ENCODE measurements at regions not wholly inside any gene's neighbourhood (a gene's known extent, or its start where the extent isn't known, plus 50 kb on each side); places are given as distances from the start of the nearest gene placed in this dataset.
"Not testable (repeated sequence)": the region's sequence is repeated elsewhere in the genome, so short reads cannot be mapped to it uniquely, and the experiment has no call there.

- H3K27me3 ChIP-seq (replicated peaks; ENCODE audit: control insufficient read depth, insufficient read depth, low read length): peaks cover 11% of the 10 kb centered on the region
- no peaks in the 10 kb centered on the region for H3K4me1 ChIP-seq (ENCODE audit: control insufficient read depth, insufficient read depth, low read length)
- no peak overlapping the region for H3K9ac ChIP-seq (ENCODE audit: low read length)
- no peaks in the 10 kb centered on the region for H3K36me3 ChIP-seq (ENCODE audit: control insufficient read depth, insufficient read depth, low read length, severe bottlenecking)
- DNase-seq (ENCODE audit: low read depth): peak; percentile 83
- no peak overlapping the region for H3K4me3 ChIP-seq (ENCODE audit: low read length)
- peaks cover 10% of the 10 kb centered on the region for H3K9me3 ChIP-seq (ENCODE audit: control insufficient read depth, low read length)
Observed at GRCh38 chr1:233790662-233791371, 113.7 kb upstream of the SLC35F3 start.

GRCh38 chr1:233791372-233791703 is 113.1 kb upstream of the SLC35F3 start:
- DNase-seq (ENCODE audit: low read depth): no peak
- H3K4me1 ChIP-seq (ENCODE audit: control insufficient read depth, insufficient read depth, low read length): no peaks in the 10 kb centered on the region
- no peak overlapping the region for H3K9ac ChIP-seq (ENCODE audit: low read length)
- no peak overlapping the region for H3K4me3 ChIP-seq (ENCODE audit: low read length)
- peaks cover 11% of the 10 kb centered on the region for H3K27me3 ChIP-seq (replicated peaks; ENCODE audit: control insufficient read depth, insufficient read depth, low read length)
- H3K36me3 ChIP-seq (ENCODE audit: control insufficient read depth, insufficient read depth, low read length, severe bottlenecking): no peaks in the 10 kb centered on the region
- H3K9me3 ChIP-seq (ENCODE audit: control insufficient read depth, low read length): peaks cover 10% of the 10 kb centered on the region

- no peak for DNase-seq (ENCODE audit: low read depth)
- Histone ChIP-seq H3K27me3 (replicated peaks; ENCODE audit: control insufficient read depth, insufficient read depth, low read length) (peaks cover 11% of the 10 kb centered on the region), H3K36me3 (ENCODE audit: control insufficient read depth, insufficient read depth, low read length, severe bottlenecking) (no peaks in the 10 kb centered on the region), H3K9ac (ENCODE audit: low read length) (no peak overlapping the region), H3K4me1 (ENCODE audit: control insufficient read depth, insufficient read depth, low read length) (no peaks in the 10 kb centered on the region), H3K9me3 (ENCODE audit: control insufficient read depth, low read length) (peaks cover 10% of the 10 kb centered on the region), H3K4me3 (ENCODE audit: low read length) (no peak overlapping the region)
Observed at GRCh38 chr1:233791721-233792120, 112.8 kb upstream of the SLC35F3 start.

GRCh38 chr1:233794863-233795262 is 109.6 kb upstream of the SLC35F3 start:
- H3K9ac ChIP-seq (ENCODE audit: low read length): no peak overlapping the region
- no peaks in the 10 kb centered on the region for H3K4me1 ChIP-seq (ENCODE audit: control insufficient read depth, insufficient read depth, low read length)
- DNase-seq (ENCODE audit: low read depth): no peak
- H3K4me3 ChIP-seq (ENCODE audit: low read length): no peak overlapping the region
- H3K9me3 ChIP-seq (ENCODE audit: control insufficient read depth, low read length): peaks cover 10% of the 10 kb centered on the region
- no peaks in the 10 kb centered on the region for H3K36me3 ChIP-seq (ENCODE audit: control insufficient read depth, insufficient read depth, low read length, severe bottlenecking)
- H3K27me3 ChIP-seq (replicated peaks; ENCODE audit: control insufficient read depth, insufficient read depth, low read length): peaks cover 9% of the 10 kb centered on the region

GRCh38 chr1:233796146-233796783 is 108.2 kb upstream of the SLC35F3 start:
- no peaks in the 10 kb centered on the region for H3K36me3 ChIP-seq (ENCODE audit: control insufficient read depth, insufficient read depth, low read length, severe bottlenecking)
- DNase-seq (ENCODE audit: low read depth): no peak
- no peak overlapping the region for H3K4me3 ChIP-seq (ENCODE audit: low read length)
- peaks cover 5% of the 10 kb centered on the region for H3K27me3 ChIP-seq (replicated peaks; ENCODE audit: control insufficient read depth, insufficient read depth, low read length)
- H3K4me1 ChIP-seq (ENCODE audit: control insufficient read depth, insufficient read depth, low read length): no peaks in the 10 kb centered on the region
- no peak overlapping the region for H3K9ac ChIP-seq (ENCODE audit: low read length)
- peaks cover 10% of the 10 kb centered on the region for H3K9me3 ChIP-seq (ENCODE audit: control insufficient read depth, low read length)

GRCh38 chr1:233802611-233803010 is 101.9 kb upstream of the SLC35F3 start:
- Histone ChIP-seq H3K9me3 (ENCODE audit: control insufficient read depth, low read length) (peaks cover 7% of the 10 kb centered on the region), H3K9ac (ENCODE audit: low read length) (no peak overlapping the region), H3K4me3 (ENCODE audit: low read length) (no peak overlapping the region), H3K36me3 (ENCODE audit: control insufficient read depth, insufficient read depth, low read length, severe bottlenecking) (no peaks in the 10 kb centered on the region), H3K27me3 (replicated peaks; ENCODE audit: control insufficient read depth, insufficient read depth, low read length) (no peaks in the 10 kb centered on the region), H3K4me1 (ENCODE audit: control insufficient read depth, insufficient read depth, low read length) (no peaks in the 10 kb centered on the region)
- DNase-seq (ENCODE audit: low read depth): no peak

GRCh38 chr1:233805786-233806185 is 98.7 kb upstream of the SLC35F3 start:
- Histone ChIP-seq H3K36me3 (ENCODE audit: control insufficient read depth, insufficient read depth, low read length, severe bottlenecking) (no peaks in the 10 kb centered on the region), H3K27me3 (replicated peaks; ENCODE audit: control insufficient read depth, insufficient read depth, low read length) (no peaks in the 10 kb centered on the region), H3K4me1 (ENCODE audit: control insufficient read depth, insufficient read depth, low read length) (no peaks in the 10 kb centered on the region), H3K4me3 (ENCODE audit: low read length) (no peak overlapping the region), H3K9me3 (ENCODE audit: control insufficient read depth, low read length) (peaks cover 7% of the 10 kb centered on the region), H3K9ac (ENCODE audit: low read length) (no peak overlapping the region)
- no peak for DNase-seq (ENCODE audit: low read depth)

- Histone ChIP-seq H3K9me3 (ENCODE audit: control insufficient read depth, low read length) (no peaks in the 10 kb centered on the region), H3K36me3 (ENCODE audit: control insufficient read depth, insufficient read depth, low read length, severe bottlenecking) (no peaks in the 10 kb centered on the region), H3K27me3 (replicated peaks; ENCODE audit: control insufficient read depth, insufficient read depth, low read length) (no peaks in the 10 kb centered on the region), H3K4me3 (ENCODE audit: low read length) (no peak overlapping the region), H3K9ac (ENCODE audit: low read length) (no peak overlapping the region), H3K4me1 (ENCODE audit: control insufficient read depth, insufficient read depth, low read length) (no peaks in the 10 kb centered on the region)
- no peak for DNase-seq (ENCODE audit: low read depth)
Observed at GRCh38 chr1:233815357-233815756, 89.1 kb upstream of the SLC35F3 start.

GRCh38 chr1:233815865-233816264 is 88.6 kb upstream of the SLC35F3 start:
- H3K4me1 ChIP-seq (ENCODE audit: control insufficient read depth, insufficient read depth, low read length): no peaks in the 10 kb centered on the region
- H3K36me3 ChIP-seq (ENCODE audit: control insufficient read depth, insufficient read depth, low read length, severe bottlenecking): no peaks in the 10 kb centered on the region
- no peaks in the 10 kb centered on the region for H3K27me3 ChIP-seq (replicated peaks; ENCODE audit: control insufficient read depth, insufficient read depth, low read length)
- no peak for DNase-seq (ENCODE audit: low read depth)
- no peak overlapping the region for H3K9ac ChIP-seq (ENCODE audit: low read length)
- no peaks in the 10 kb centered on the region for H3K9me3 ChIP-seq (ENCODE audit: control insufficient read depth, low read length)
- no peak overlapping the region for H3K4me3 ChIP-seq (ENCODE audit: low read length)

GRCh38 chr1:233816348-233816747 is 88.1 kb upstream of the SLC35F3 start:
- H3K4me3 ChIP-seq (ENCODE audit: low read length): no peak overlapping the region
- no peaks in the 10 kb centered on the region for H3K36me3 ChIP-seq (ENCODE audit: control insufficient read depth, insufficient read depth, low read length, severe bottlenecking)
- H3K9me3 ChIP-seq (ENCODE audit: control insufficient read depth, low read length): no peaks in the 10 kb centered on the region
- no peaks in the 10 kb centered on the region for H3K27me3 ChIP-seq (replicated peaks; ENCODE audit: control insufficient read depth, insufficient read depth, low read length)
- H3K4me1 ChIP-seq (ENCODE audit: control insufficient read depth, insufficient read depth, low read length): no peaks in the 10 kb centered on the region
- no peak overlapping the region for H3K9ac ChIP-seq (ENCODE audit: low read length)
- DNase-seq (ENCODE audit: low read depth): no peak

- no peaks in the 10 kb centered on the region for H3K4me1 ChIP-seq (ENCODE audit: control insufficient read depth, insufficient read depth, low read length)
- no peaks in the 10 kb centered on the region for H3K36me3 ChIP-seq (ENCODE audit: control insufficient read depth, insufficient read depth, low read length, severe bottlenecking)
- no peak overlapping the region for H3K9ac ChIP-seq (ENCODE audit: low read length)
- H3K27me3 ChIP-seq (replicated peaks; ENCODE audit: control insufficient read depth, insufficient read depth, low read length): no peaks in the 10 kb centered on the region
- no peak overlapping the region for H3K4me3 ChIP-seq (ENCODE audit: low read length)
- DNase-seq (ENCODE audit: low read depth): no peak
- no peaks in the 10 kb centered on the region for H3K9me3 ChIP-seq (ENCODE audit: control insufficient read depth, low read length)
Observed at GRCh38 chr1:233819042-233819441, 85.4 kb upstream of the SLC35F3 start.

- not testable (repeated sequence) for H3K9ac ChIP-seq (ENCODE audit: low read length); H3K9me3 ChIP-seq (ENCODE audit: control insufficient read depth, low read length); DNase-seq (ENCODE audit: low read depth); H3K4me1 ChIP-seq (ENCODE audit: control insufficient read depth, insufficient read depth, low read length); H3K27me3 ChIP-seq (replicated peaks; ENCODE audit: control insufficient read depth, insufficient read depth, low read length); H3K36me3 ChIP-seq (ENCODE audit: control insufficient read depth, insufficient read depth, low read length, severe bottlenecking); H3K4me3 ChIP-seq (ENCODE audit: low read length)
Observed at GRCh38 chr1:233824179-233824578, 80.3 kb upstream of the SLC35F3 start.

All from adipocyte (in vitro differentiated cells).